Hepatocyte (in vitro differentiated cells): ENCODE measurements at regions not wholly inside any gene's neighbourhood (a gene's known extent, or its start where the extent isn't known, plus 50 kb on each side); places are given as distances from the start of the nearest gene placed in this dataset.
A peak's percentile ranks its signal among the peaks of the same experiment; 100 is the strongest.

ENCODE experiments used
- DNase-seq: peaks from one replicate; pipeline ENCODE4 v3.0.0-alpha.2; 2016; ENCODE audit warnings: low spot score
- H2AFZ ChIP-seq: fragments of 200-600 bp; sonication (generic); 2 replicates; pipeline ENCODE4 v1.6.0; 2016; ENCODE audit warnings: antibody characterized with exemption, mild to moderate bottlenecking
- H3K27ac ChIP-seq: fragments of 200-600 bp; sonication (generic); 2 replicates; pipeline ENCODE4 v1.5.1; 2016; ENCODE audit warnings: mild to moderate bottlenecking
- H3K27me3 ChIP-seq: fragments of 200-600 bp; sonication (generic); 2 replicates; pipeline ENCODE4 v1.6.1; 2016
- H3K36me3 ChIP-seq: fragments of 200-600 bp; sonication (generic); replicated peaks from 2 replicates; pipeline ENCODE4 v1.5.1; 2016; ENCODE audit warnings: low read depth; ENCODE audit not compliant: insufficient read depth
- H3K4me1 ChIP-seq: fragments of 200-600 bp; sonication (generic); 2 replicates; pipeline ENCODE4 v1.5.1; 2016; ENCODE audit warnings: mild to moderate bottlenecking, moderate library complexity; ENCODE audit not compliant: insufficient read depth
- H3K4me2 ChIP-seq: fragments of 200-600 bp; sonication (generic); 2 replicates; pipeline ENCODE4 v1.6.0; 2016
- H3K4me3 ChIP-seq: fragments of 200-600 bp; sonication (generic); 2 replicates; pipeline ENCODE4 v1.5.1; 2016; ENCODE audit warnings: mild to moderate bottlenecking
- H3K79me2 ChIP-seq: fragments of 200-600 bp; sonication (generic); 2 replicates; pipeline ENCODE4 v1.6.0; 2017; ENCODE audit warnings: mild to moderate bottlenecking
- H3K9me2 ChIP-seq: fragments of 200-600 bp; sonication (generic); replicated peaks from 2 replicates; pipeline ENCODE4 v1.6.0; 2017; ENCODE audit warnings: mild to moderate bottlenecking; ENCODE audit not compliant: insufficient read depth
- H3K9me3 ChIP-seq: fragments of 200-600 bp; sonication (generic); 2 replicates; pipeline ENCODE4 v1.5.1; 2016; ENCODE audit warnings: low read depth, mild to moderate bottlenecking
- H4K20me1 ChIP-seq: fragments of 200-600 bp; sonication (generic); 2 replicates; pipeline ENCODE4 v1.6.0; 2016; ENCODE audit warnings: mild to moderate bottlenecking; ENCODE audit not compliant: insufficient read depth, poor library complexity, severe bottlenecking
- CTCF ChIP-seq: fragments of 200-600 bp; sonication (generic); IDR thresholded peaks from 2 replicates; pipeline ENCODE4 v1.5.1; 2016; ENCODE audit warnings: antibody characterized with exemption, mild to moderate bottlenecking; ENCODE audit not compliant: poor library complexity
- EZH2 ChIP-seq: fragments of 200-600 bp; sonication (generic); IDR thresholded peaks from 2 replicates; pipeline ENCODE4 v1.6.1; 2016; ENCODE audit warnings: antibody characterized with exemption, mild to moderate bottlenecking, borderline replicate concordance
- EZH2phosphoT487 ChIP-seq: fragments of 200-600 bp; sonication (generic); IDR thresholded peaks from one replicate; pipeline ENCODE4 v1.6.1; 2018; ENCODE audit warnings: antibody characterized with exemption, mild to moderate bottlenecking, low read depth, moderate library complexity; ENCODE audit not compliant: unreplicated experiment, severe bottlenecking
- WGBS: methylation state at CpG from one replicate; pipeline ENCODE4 v1.1.6; 2016; ENCODE audit warnings: low lambda C conversion rate; ENCODE audit errors: missing lambda C conversion rate; 5-methylcytosine and 5-hydroxymethylcytosine counted together

- no peak overlapping the region for H3K4me3 ChIP-seq
- H2AFZ ChIP-seq, result no peak overlapping the region
- no peaks in the 10 kb centered on the region for H3K36me3 ChIP-seq
- no peaks in the 10 kb centered on the region for H3K27me3 ChIP-seq
- no peak for TF ChIP-seq EZH2
- TF ChIP-seq EZH2phosphoT487, result no peak
- TF ChIP-seq CTCF, result no peak
- H3K79me2 ChIP-seq, result no peaks in the 10 kb centered on the region
- DNase-seq, result no peak
- H4K20me1 ChIP-seq, result no peaks in the 10 kb centered on the region
- H3K27ac ChIP-seq, result no peak overlapping the region
- no peaks in the 10 kb centered on the region for H3K9me3 ChIP-seq
- no peak overlapping the region for H3K4me2 ChIP-seq
- no peaks in the 10 kb centered on the region for H3K9me2 ChIP-seq
- H3K4me1 ChIP-seq, result no peaks in the 10 kb centered on the region
- 81% methylated on average over 2 of the region's 2 CpGs for WGBS
These were observed 1591.4 kb downstream of the HACE1 start for GRCh38 chr6:103268335-103268734.

- no peak for DNase-seq
- H3K79me2 ChIP-seq, result no peaks in the 10 kb centered on the region
- H3K27me3 ChIP-seq, result no peaks in the 10 kb centered on the region
- H3K4me3 ChIP-seq, result no peak overlapping the region
- no peaks in the 10 kb centered on the region for H3K36me3 ChIP-seq
- no peaks in the 10 kb centered on the region for H3K9me2 ChIP-seq
- TF ChIP-seq CTCF (no peak), EZH2 (no peak), EZH2phosphoT487 (no peak)
- H3K4me1 ChIP-seq, result no peaks in the 10 kb centered on the region
- no peak overlapping the region for H3K27ac ChIP-seq
- H2AFZ ChIP-seq, result no peak overlapping the region
- no peaks in the 10 kb centered on the region for H4K20me1 ChIP-seq
- WGBS, result 97% methylated on average over 9 of the region's 9 CpGs
- no peak overlapping the region for H3K4me2 ChIP-seq
- no peaks in the 10 kb centered on the region for H3K9me3 ChIP-seq
These were observed 1595.7 kb downstream of the HACE1 start for GRCh38 chr6:103264020-103264419.

GRCh38 chr6:103255132-103255531 is 1604.6 kb downstream of the HACE1 start:
- no peaks in the 10 kb centered on the region for H3K9me2 ChIP-seq
- H2AFZ ChIP-seq, result no peak overlapping the region
- 92% methylated on average over 2 of the region's 2 CpGs for WGBS
- H4K20me1 ChIP-seq, result no peaks in the 10 kb centered on the region
- no peaks in the 10 kb centered on the region for H3K27me3 ChIP-seq
- H3K36me3 ChIP-seq, result no peaks in the 10 kb centered on the region
- no peak overlapping the region for H3K4me2 ChIP-seq
- H3K79me2 ChIP-seq, result no peaks in the 10 kb centered on the region
- H3K27ac ChIP-seq, result no peak overlapping the region
- H3K4me1 ChIP-seq, result no peaks in the 10 kb centered on the region
- no peak for DNase-seq
- H3K9me3 ChIP-seq, result no peaks in the 10 kb centered on the region
- no peak for TF ChIP-seq CTCF
- TF ChIP-seq EZH2, result no peak
- no peak for TF ChIP-seq EZH2phosphoT487
- H3K4me3 ChIP-seq, result no peak overlapping the region

- no peaks in the 10 kb centered on the region for H3K36me3 ChIP-seq
- H3K4me1 ChIP-seq, result no peaks in the 10 kb centered on the region
- H3K4me3 ChIP-seq, result no peak overlapping the region
- DNase-seq, result peak; percentile 22
- no peaks in the 10 kb centered on the region for H3K79me2 ChIP-seq
- TF ChIP-seq EZH2, result no peak
- TF ChIP-seq EZH2phosphoT487, result no peak
- TF ChIP-seq CTCF, result no peak
- H3K9me2 ChIP-seq, result no peaks in the 10 kb centered on the region
- no peaks in the 10 kb centered on the region for H3K27me3 ChIP-seq
- no peak overlapping the region for H3K4me2 ChIP-seq
- no peaks in the 10 kb centered on the region for H3K9me3 ChIP-seq
- H4K20me1 ChIP-seq, result no peaks in the 10 kb centered on the region
- H3K27ac ChIP-seq, result no peak overlapping the region
- no peak overlapping the region for H2AFZ ChIP-seq
These were observed 1622.8 kb downstream of the HACE1 start for GRCh38 chr6:103236923-103237322.
